Heart right ventricle (tissue), 16 donors: ENCODE measurements at regions not wholly inside any gene's neighbourhood (a gene's known extent, or its start where the extent isn't known, plus 50 kb on each side); places are given as distances from the start of the nearest gene placed in this dataset.

Source experiments
- ATAC-seq, 8 donors: fragments of 200-7000 bp; cut with Tn5 transposase; one replicate each; pipeline ENCODE4 v1.9.1; 2020; ENCODE audit warnings: mild to moderate bottlenecking in 8 of 8, moderate library complexity in 8 of 8, moderate number of reproducible peaks in 1 of 8
- DNase-seq, 2 donors: peaks; one replicate each; pipeline ENCODE4 v3.0.0-alpha.2; 2020
- H3K27ac ChIP-seq, 10 donors: fragments of 200-600 bp; sonication (generic) in 2 of 10; one replicate each; pipeline versions ENCODE4 v1.5.0 to v1.8.0; 2020 to 2022; ENCODE audit warnings: mild to moderate bottlenecking in 3 of 10
- H3K27me3 ChIP-seq, 7 donors: fragments of 200-600 bp; one replicate each; pipeline ENCODE4 v1.8.0; 2021 to 2022; ENCODE audit warnings: mild to moderate bottlenecking in 2 of 7
- H3K36me3 ChIP-seq, 9 donors: fragments of 200-600 bp; sonication (generic) in 1 of 9; one replicate each; pipeline versions ENCODE4 v1.5.0 to v1.8.0; 2020 to 2022; ENCODE audit warnings: mild to moderate bottlenecking in 2 of 9
- H3K4me1 ChIP-seq, 9 donors: fragments of 200-600 bp; sonication (generic) in 1 of 9; one replicate each; pipeline versions ENCODE4 v1.5.0 to v1.8.0; 2020 to 2022; ENCODE audit warnings: mild to moderate bottlenecking in 4 of 9
- H3K4me3 ChIP-seq, 10 donors: fragments of 200-600 bp; sonication (generic) in 2 of 10; one replicate each; pipeline versions ENCODE4 v1.5.0 to v1.8.0; 2020 to 2022; ENCODE audit warnings: mild to moderate bottlenecking in 7 of 10, moderate library complexity in 2 of 10
- H3K9me3 ChIP-seq, 11 donors: fragments of 200-600 bp in 10 of 11; sonication (generic) in 2 of 11; one replicate each; pipeline versions ENCODE4 v1.5.0 to v1.8.0; 2013 to 2022; ENCODE audit warnings: mild to moderate bottlenecking in 2 of 11, control low read depth in 1 of 11, moderate library complexity in 1 of 11
- CTCF ChIP-seq, 9 donors: fragments of 200-600 bp; sonication (generic) in 2 of 9; IDR thresholded peaks; one replicate each; pipeline versions ENCODE4 v1.5.0 to v1.8.0; 2021 to 2022; ENCODE audit warnings: antibody characterized with exemption in 9 of 9, mild to moderate bottlenecking in 5 of 9, moderate library complexity in 1 of 9
- WGBS, 2 donors: extraction: QIAGEN DNeasy Blood & Tissue Kit; methylation state at CpG; one replicate each; pipeline ENCODE4 v1.1.7; 2013; ENCODE audit warnings: inconsistent platforms in 1 of 2; 5-methylcytosine and 5-hydroxymethylcytosine counted together
- intact Hi-C, 10 donors: fragments of 100-400 bp; cut with DNase I; formaldehyde crosslinking; loops; one replicate each; pipeline versions ENCODE4 v1.11.1 to v1.14.2; 2022
- donor health status: Arrhythmogenic right ventricular cardiomyopathy.
- donor health status: ischemic (EF 13 %, LVEDD 7.1; RV severe dilation, severe dysfunction).
- donor health status: healthy with polysubstance abuse.
- donor health status: DM: no; HTN: yes; CAD: no.
- donor health status: DM: no; HTN: no; CAD: no.
- donor health status: ischemic (EF 25% LVEDD 6.9; RV normal size, moderate dysfunction).
- donor health status: ischemic (EF 25% LVEDD 5.7; RV mildly dilated, moderate dysfunction).
- donor health status: healthy.
- donor health status: DM: yes; HTN: yes; CAD: no.
- donor health status: Ischemic cardiomyopathy.
- donor health status: ischemic (EF 35%, LVEDD 5.7; RV mildly dilated, moderate dysfunction).
- donor health status: nonischemic (EF 11% LVEDD 7.7; RV severe dilation, severe dysfunction).
- donor health status: DM: yes; HTN: yes; CAD: no.
- donor health status: PGD.
- donor health status: ischemic (EF 29% LVEDD 5.4; RV normal size, mild dysfunction).
- donor health status: nonischemic (EF 23%, LVEDD 6.1; RV moderate dilation, normal function).

- Histone ChIP-seq H3K4me1 (peaks cover 0 to 7% (median 0%) of the 10 kb centered on the region in 9 donors), H3K9me3 (peaks cover 0 to 3% (median 0%) of the 10 kb centered on the region in 11 donors), H3K36me3 (no peaks in the 10 kb centered on the region), H3K27me3 (no peaks in the 10 kb centered on the region), H3K4me3 (no peak overlapping the region), H3K27ac (no peak overlapping the region)
- no peak for TF ChIP-seq CTCF (IDR thresholded peaks at IDR 0.05)
- 54 to 63% methylated on average over 4 of the region's 4 CpGs for WGBS, 2 donors
- DNase-seq = no peak
- intact Hi-C loops = no loop called here
- no peak for ATAC-seq
Observed at GRCh38 chr5:90311401-90311800, 98.2 kb downstream of the CETN3 start.

- H3K4me3 ChIP-seq = no peak overlapping the region
- WGBS, 2 donors = 80 to 88% methylated on average over 4 of the region's 4 CpGs
- H3K27me3 ChIP-seq = no peaks in the 10 kb centered on the region
- intact Hi-C loops = no loop called here
- no peaks in the 10 kb centered on the region for H3K36me3 ChIP-seq
- H3K4me1 ChIP-seq = peaks cover 0 to 7% (median 0%) of the 10 kb centered on the region in 9 donors
- no peak for ATAC-seq
- no peak overlapping the region for H3K27ac ChIP-seq
- peak in 1 of 9 donors; percentile 11 for TF ChIP-seq CTCF (IDR thresholded peaks at IDR 0.05)
- peaks cover 0 to 3% (median 0%) of the 10 kb centered on the region in 11 donors for H3K9me3 ChIP-seq
- DNase-seq = no peak
Observed at GRCh38 chr5:90308787-90309585, 100.6 kb downstream of the CETN3 start.

GRCh38 chr5:90307782-90308181, 101.8 kb downstream of the CETN3 start:
- H3K27me3 ChIP-seq = no peaks in the 10 kb centered on the region
- no peaks in the 10 kb centered on the region for H3K9me3 ChIP-seq
- H3K4me1 ChIP-seq = peaks cover 0 to 7% (median 0%) of the 10 kb centered on the region in 9 donors
- H3K4me3 ChIP-seq = no peak overlapping the region
- no peak for DNase-seq
- no peaks in the 10 kb centered on the region for H3K36me3 ChIP-seq
- 21 to 34% methylated on average over 1 of the region's 1 CpG for WGBS, 2 donors
- TF ChIP-seq CTCF (IDR thresholded peaks at IDR 0.05) = no peak
- H3K27ac ChIP-seq = no peak overlapping the region
- intact Hi-C loops = no loop called here
- no peak for ATAC-seq

GRCh38 chr5:90307322-90307721, 102.2 kb downstream of the CETN3 start:
- Histone ChIP-seq H3K4me3 (no peak overlapping the region), H3K27me3 (no peaks in the 10 kb centered on the region), H3K27ac (no peak overlapping the region), H3K36me3 (no peaks in the 10 kb centered on the region), H3K9me3 (no peaks in the 10 kb centered on the region), H3K4me1 (peaks cover 0 to 7% (median 0%) of the 10 kb centered on the region in 9 donors)
- ATAC-seq = no peak
- TF ChIP-seq CTCF (IDR thresholded peaks at IDR 0.05) = no peak
- intact Hi-C loops = no loop called here
- DNase-seq = no peak
